A673 (cell line): ENCODE measurements at regions not wholly inside any gene's neighbourhood (a gene's known extent, or its start where the extent isn't known, plus 50 kb on each side); places are given as distances from the start of the nearest gene placed in this dataset.

ENCODE experiments used
- BruUV-seq: library from RNA; stranded (reverse); fragments of 400-500 nt; replicated peaks from 2 replicates; lab custom pipeline; 2021; lab: Mats Ljungman, UMichigan
- CTCF ChIA-PET: fragments of 300-600 bp; sonication (Branson Sonifier 250); formaldehyde crosslinking; loops from one replicate; lab custom pipeline; 2022; ENCODE audit warnings: antibody characterized with exemption; lab: Charles Lee
- POLR2A ChIA-PET: fragments of 300-600 bp; sonication (Branson Sonifier 250); formaldehyde crosslinking; loops from one replicate; lab custom pipeline; 2022; ENCODE audit warnings: antibody characterized with exemption; ENCODE audit not compliant: low non-redundant PET; lab: Charles Lee
- DNase-seq: peaks from one replicate; pipeline ENCODE4 v3.0.0-alpha.2; 2015; ENCODE audit warnings: low spot score
- H3K27ac ChIP-seq: fragments of 200-600 bp; sonication (generic); 2 replicates; pipeline ENCODE4 v1.5.1; 2016; ENCODE audit warnings: mixed run types, low read depth, mild to moderate bottlenecking, mixed read lengths, antibody characterized with exemption, low read length; ENCODE audit not compliant: poor library complexity, severe bottlenecking
- H3K27me3 ChIP-seq: fragments of 200-600 bp; sonication (generic); replicated peaks from 2 replicates; pipeline ENCODE4 v1.6.1; 2017; ENCODE audit warnings: mixed run types, low read depth, mild to moderate bottlenecking, mixed read lengths, antibody characterized with exemption, low read length; ENCODE audit not compliant: insufficient read depth, poor library complexity
- H3K36me3 ChIP-seq: fragments of 200-600 bp; sonication (generic); 2 replicates; pipeline ENCODE4 v1.6.1; 2016; ENCODE audit warnings: mixed run types, mild to moderate bottlenecking, mixed read lengths, antibody characterized with exemption, low read length; ENCODE audit not compliant: insufficient read depth, poor library complexity, severe bottlenecking
- H3K4me1 ChIP-seq: fragments of 200-600 bp; sonication (generic); 2 replicates; pipeline ENCODE4 v1.6.1; 2017; ENCODE audit warnings: mixed run types, mild to moderate bottlenecking, mixed read lengths, antibody characterized with exemption, low read length; ENCODE audit not compliant: insufficient read depth, poor library complexity, severe bottlenecking
- H3K4me3 ChIP-seq: fragments of 200-600 bp; sonication (generic); 2 replicates; pipeline ENCODE4 v1.5.1; 2016; ENCODE audit warnings: low read depth, mixed run types, mild to moderate bottlenecking, mixed read lengths, low read length; ENCODE audit not compliant: poor library complexity, severe bottlenecking
- H3K9me3 ChIP-seq: fragments of 200-600 bp; sonication (generic); 2 replicates; pipeline ENCODE4 v1.6.1; 2016; ENCODE audit warnings: mixed run types, low read depth, mild to moderate bottlenecking, mixed read lengths, antibody characterized with exemption, low read length; ENCODE audit not compliant: poor library complexity, severe bottlenecking
- CTCF ChIP-seq: fragments of 300-800, 200-600 bp; sonication (generic); conservative IDR thresholded peaks from 2 replicates; pipeline ENCODE4 v1.5.1; 2017; ENCODE audit warnings: low read depth, mild to moderate bottlenecking, antibody characterized with exemption, low read length, moderate library complexity, mixed read lengths
- EZH2 ChIP-seq: fragments of 200-600 bp; sonication (generic); IDR thresholded peaks from 2 replicates; pipeline ENCODE4 v1.6.1; 2017; ENCODE audit warnings: borderline replicate concordance, low read depth, mild to moderate bottlenecking, mixed read lengths, antibody characterized with exemption, low read length; ENCODE audit not compliant: poor library complexity, severe bottlenecking
- intact Hi-C: fragments of 100-400 bp; cut with micrococcal nuclease; formaldehyde crosslinking; loops from one replicate; pipeline ENCODE4 v1.10.0; 2022; ENCODE audit not compliant: unreplicated experiment

- Histone ChIP-seq H3K27ac (peak overlapping the region; percentile 26), H3K9me3 (no peaks in the 10 kb centered on the region), H3K36me3 (no peaks in the 10 kb centered on the region), H3K27me3 (no peaks in the 10 kb centered on the region), H3K4me3 (peak overlapping the region; percentile 55), H3K4me1 (no peaks in the 10 kb centered on the region)
- DNase-seq, result peak; percentile 99
- BruUV-seq, result no TSS peak
- ChIA-PET CTCF (interaction anchor here (0.6 kb wide), 1 partner anchor 134 kb away, joined by 3 read pairs; no protein-coding TSS in a partner anchor), POLR2A (no interaction called here)
- no peak for TF ChIP-seq EZH2
- 0 out of 2 replicates have a peak, but pooled peaks have one; percentile 12 for TF ChIP-seq CTCF
- intact Hi-C loops, result no loop called here
Observed at GRCh38 chr1:9428601-9429341, 110.5 kb upstream of the SLC25A33 start.

GRCh38 chr1:9429342-9429711 lies 109.9 kb upstream of the SLC25A33 start:
- Histone ChIP-seq H3K4me3 (peak overlapping the region; percentile 55), H3K27me3 (no peaks in the 10 kb centered on the region), H3K36me3 (no peaks in the 10 kb centered on the region), H3K9me3 (no peaks in the 10 kb centered on the region), H3K4me1 (no peaks in the 10 kb centered on the region), H3K27ac (no peak overlapping the region)
- no peak for DNase-seq
- ChIA-PET POLR2A (no interaction called here), CTCF (interaction anchor here (0.6 kb wide), 1 partner anchor 133 kb away, joined by 3 read pairs; no protein-coding TSS in a partner anchor)
- BruUV-seq, result TSS peak; percentile 99
- TF ChIP-seq CTCF (no peak), EZH2 (no peak)
- intact Hi-C loops, result no loop called here

- H3K4me3 ChIP-seq, result no peak overlapping the region
- DNase-seq, result no peak
- no peaks in the 10 kb centered on the region for H3K36me3 ChIP-seq
- H3K4me1 ChIP-seq, result no peaks in the 10 kb centered on the region
- TF ChIP-seq CTCF (no peak), EZH2 (no peak)
- intact Hi-C loops, result no loop called here
- H3K27ac ChIP-seq, result no peak overlapping the region
- BruUV-seq, result no TSS peak
- no peaks in the 10 kb centered on the region for H3K9me3 ChIP-seq
- H3K27me3 ChIP-seq, result no peaks in the 10 kb centered on the region
- CTCF ChIA-PET, result no interaction called here
- POLR2A ChIA-PET, result no interaction called here
Observed at GRCh38 chr1:9434247-9435152, 104.8 kb upstream of the SLC25A33 start.
